K562 (cell line): ENCODE measurements at regions not wholly inside any gene's neighbourhood (a gene's known extent, or its start where the extent isn't known, plus 50 kb on each side); places are given as distances from the start of the nearest gene placed in this dataset.

ENCODE experiments used
- FOXK1 ChIP-seq: sonication (generic); formaldehyde crosslinking; IDR thresholded peaks from 2 replicates; pipeline ENCODE4 v1.8.0; 2022; ENCODE audit warnings: missing genetic modification reagents, mild to moderate bottlenecking, borderline replicate concordance
- HMGXB4 ChIP-seq: sonication (generic); formaldehyde crosslinking; IDR thresholded peaks from 2 replicates; pipeline ENCODE4 v1.8.1; 2023; ENCODE audit warnings: mild to moderate bottlenecking, missing genetic modification reagents
- KDM1A ChIP-seq, 2 experiments: fragments of 450-650 bp; IDR thresholded peaks; 2 replicates each; pipeline ENCODE4 v1.6.1; 2016; ENCODE audit warnings: mild to moderate bottlenecking in 2 of 2
- SPI1 ChIP-seq: IDR thresholded peaks from 2 replicates; pipeline ENCODE4 v1.6.1; 2011; ENCODE audit warnings: low read depth, low read length, control low read depth, borderline replicate concordance
- USF2 ChIP-seq: sonication (generic); formaldehyde crosslinking; IDR thresholded peaks from 2 replicates; pipeline ENCODE4 v1.5.0; 2020; ENCODE audit warnings: missing genetic modification reagents

GRCh38 chr2:77778917-77779316, 256.7 kb upstream of the LRRTM4 start:
- TF ChIP-seq USF2 (CRISPR knock-in tag): no peak
- TF ChIP-seq FOXK1 (CRISPR knock-in tag): no peak
- TF ChIP-seq KDM1A (IDR thresholded peaks at IDR 0.05): no peak
- TF ChIP-seq SPI1: no peak
- TF ChIP-seq HMGXB4 (CRISPR knock-in tag): no peak
